HCT116 (cell line): ENCODE measurements at regions not wholly inside any gene's neighbourhood (a gene's known extent, or its start where the extent isn't known, plus 50 kb on each side); places are given as distances from the start of the nearest gene placed in this dataset.

ENCODE experiments used
- ATAC-seq: fragments of 200-7000 bp; cut with Tn5 transposase; 2 replicates; pipeline ENCODE4 v1.9.1; 2020; ENCODE audit warnings: mild to moderate bottlenecking, moderate library complexity
- BruUV-seq: library from RNA; stranded (reverse); fragments of 400-500 nt; replicated peaks from 2 replicates; lab custom pipeline; 2021; lab: Mats Ljungman, UMichigan
- CTCF ChIA-PET: fragments of 300-600 bp; sonication (Branson Sonifier 250); formaldehyde crosslinking; loops from one replicate; lab custom pipeline; 2021; ENCODE audit warnings: antibody characterized with exemption; lab: Charles Lee
- POLR2A ChIA-PET: fragments of 300-600, 350-600 bp; sonication (Branson Sonifier 250); formaldehyde crosslinking; loops from one replicate; lab custom pipeline; 2021; ENCODE audit warnings: antibody characterized with exemption; lab: Charles Lee
- RAD21 ChIA-PET, 2 experiments: fragments of 300-600 bp; sonication (Branson Sonifier 250); formaldehyde crosslinking; loops; one replicate each; lab custom pipeline; 2023; ENCODE audit warnings: low total read pairs in 2 of 2; ENCODE audit not compliant: uncharacterized antibody in 2 of 2, unreplicated experiment in 2 of 2, low non-redundant PET in 1 of 2; lab: Charles Lee
- DNase-seq: peaks from one replicate; pipeline ENCODE4 v3.0.0-alpha.2; 2010; ENCODE audit warnings: low read depth, low spot score
- H2AFZ ChIP-seq: fragments of 200-600 bp; shearing (Covaris generic), sonication (generic); 2 replicates; pipeline ENCODE4 v1.6.1; 2017; ENCODE audit warnings: low read depth, mixed run types, mixed read lengths, antibody characterized with exemption, low read length; ENCODE audit not compliant: poor library complexity, severe bottlenecking
- H3K27ac ChIP-seq: 2 replicates; pipeline ENCODE4 v1.5.1; 2012; ENCODE audit warnings: low read depth, low read length
- H3K27me3 ChIP-seq: fragments of 200-600 bp; sonication (generic); 2 replicates; pipeline ENCODE4 v1.6.1; 2016; ENCODE audit warnings: mixed run types, low read length, mixed read lengths; ENCODE audit not compliant: insufficient read depth
- H3K36me3 ChIP-seq, 2 experiments: fragments of 200-500 bp in 1 of 2; fragments of 200-600 bp in 1 of 2; sonication (Bioruptor generic) in 1 of 2; sonication (generic) in 1 of 2; 2 replicates each; pipeline versions ENCODE4 v1.5.1 to v1.6.1; 2014 to 2016; ENCODE audit warnings: low read length in 2 of 2, inconsistent platforms in 1 of 2, mixed read lengths in 1 of 2, mixed run types in 1 of 2; ENCODE audit not compliant: insufficient read depth in 2 of 2, control insufficient read depth in 1 of 2
- H3K4me1 ChIP-seq, 2 experiments: fragments of 200-600 bp in 1 of 2; sonication (generic) in 1 of 2; 2 replicates each; pipeline versions ENCODE4 v1.5.1 to v1.6.1; 2012 to 2017; ENCODE audit warnings: low read length in 2 of 2, inconsistent platforms in 1 of 2, mild to moderate bottlenecking in 1 of 2, mixed read lengths in 1 of 2, mixed run types in 1 of 2, moderate library complexity in 1 of 2; ENCODE audit not compliant: insufficient read depth in 2 of 2, control insufficient read depth in 1 of 2
- H3K4me2 ChIP-seq: fragments of 200-600 bp; sonication (generic); 2 replicates; pipeline ENCODE4 v1.6.1; 2017; ENCODE audit warnings: mixed run types, low read length, mixed read lengths
- H3K4me3 ChIP-seq, 2 experiments: fragments of 200-600 bp in 1 of 2; sonication (generic) in 1 of 2; replicated peaks in 1 of 2; 2 replicates each; pipeline ENCODE4 v1.5.1; 2011 to 2016; ENCODE audit warnings: low read length in 2 of 2, control low read depth in 1 of 2, low read depth in 1 of 2, mild to moderate bottlenecking in 1 of 2, mixed read lengths in 1 of 2, mixed run types in 1 of 2
- H3K79me2 ChIP-seq: fragments of 200-600 bp; sonication (generic); 2 replicates; pipeline ENCODE4 v1.6.1; 2017; ENCODE audit warnings: mild to moderate bottlenecking, mixed run types, low read length, moderate library complexity, mixed read lengths; ENCODE audit not compliant: insufficient read depth
- H3K9ac ChIP-seq: fragments of 200-600 bp; sonication (generic); 2 replicates; pipeline ENCODE4 v1.6.1; 2016; ENCODE audit warnings: low read length, mixed read lengths
- H3K9me2 ChIP-seq: fragments of 200-600 bp; sonication (generic), shearing (Covaris generic); 2 replicates; pipeline ENCODE4 v1.6.1; 2017; ENCODE audit warnings: mixed run types, mild to moderate bottlenecking, moderate library complexity; ENCODE audit not compliant: insufficient read depth
- H3K9me3 ChIP-seq, 2 experiments: fragments of 200-500 bp in 1 of 2; fragments of 200-600 bp in 1 of 2; sonication (Bioruptor generic) in 1 of 2; sonication (generic) in 1 of 2; 2 replicates each; pipeline ENCODE4 v1.6.1; 2014 to 2017; ENCODE audit warnings: low read length in 2 of 2, mixed read lengths in 2 of 2, inconsistent platforms in 1 of 2, low read depth in 1 of 2, mild to moderate bottlenecking in 1 of 2, mixed run types in 1 of 2, moderate library complexity in 1 of 2; ENCODE audit not compliant: control insufficient read depth in 1 of 2, insufficient read depth in 1 of 2
- H4K20me1 ChIP-seq: fragments of 200-600 bp; sonication (generic), shearing (Covaris generic); 2 replicates; pipeline ENCODE4 v1.6.1; 2017; ENCODE audit warnings: mixed run types, mild to moderate bottlenecking, moderate library complexity; ENCODE audit not compliant: insufficient read depth
- ATF3 ChIP-seq: IDR thresholded peaks from 2 replicates; pipeline ENCODE4 v1.6.1; 2012
- CBX3 ChIP-seq: IDR thresholded peaks from 2 replicates; pipeline ENCODE4 v1.6.1; 2012; ENCODE audit warnings: low read depth
- CEBPB ChIP-seq: IDR thresholded peaks from 2 replicates; pipeline ENCODE4 v1.6.1; 2012; ENCODE audit warnings: low read depth
- CTCF ChIP-seq, 3 experiments: fragments of 200-600 bp in 1 of 3; sonication (generic) in 1 of 3; IDR thresholded peaks in 2 of 3; conservative IDR thresholded peaks in 1 of 3; 2 replicates each; pipeline ENCODE4 v1.5.1; 2012 to 2017; ENCODE audit warnings: low read depth in 2 of 3, low read length in 2 of 3, antibody characterized with exemption in 1 of 3, borderline replicate concordance in 1 of 3, control low read depth in 1 of 3, mild to moderate bottlenecking in 1 of 3, mixed read lengths in 1 of 3, mixed run types in 1 of 3, moderate library complexity in 1 of 3; ENCODE audit not compliant: insufficient read depth in 1 of 3
- EGR1 ChIP-seq: IDR thresholded peaks from 2 replicates; pipeline ENCODE4 v1.6.1; 2012; ENCODE audit warnings: low read depth
- ELF1 ChIP-seq: IDR thresholded peaks from 2 replicates; pipeline ENCODE4 v1.6.1; 2012; ENCODE audit warnings: low read depth, borderline replicate concordance
- EZH2 ChIP-seq: fragments of 200-600 bp; sonication (generic); IDR thresholded peaks from 2 replicates; pipeline ENCODE4 v1.6.1; 2017; ENCODE audit warnings: antibody characterized with exemption, mixed run types
- FOSL1 ChIP-seq: IDR thresholded peaks from 2 replicates; pipeline ENCODE4 v1.6.1; 2012; ENCODE audit warnings: low read depth
- JUND ChIP-seq: IDR thresholded peaks from 2 replicates; pipeline ENCODE4 v1.6.1; 2012
- MAX ChIP-seq: IDR thresholded peaks from 2 replicates; pipeline ENCODE4 v1.6.1; 2012
- POLR2A ChIP-seq: IDR thresholded peaks from 2 replicates; pipeline ENCODE4 v1.7.0; 2011; ENCODE audit warnings: borderline replicate concordance; ENCODE audit not compliant: insufficient read depth, insufficient read length; ENCODE audit errors: extremely low read depth
- REST ChIP-seq: IDR thresholded peaks from 2 replicates; pipeline ENCODE4 v1.6.1; 2012; ENCODE audit warnings: low read depth
- SRF ChIP-seq: IDR thresholded peaks from 2 replicates; pipeline ENCODE4 v1.6.1; 2012; ENCODE audit warnings: low read depth
- YY1 ChIP-seq: IDR thresholded peaks from 2 replicates; pipeline ENCODE4 v1.6.1; 2011; ENCODE audit warnings: low read length, low read depth, moderate library complexity, mild to moderate bottlenecking; ENCODE audit not compliant: insufficient replicate concordance; ENCODE audit errors: extremely low read depth
- ZNF274 ChIP-seq: fragments of 200-500 bp; sonication (Bioruptor generic); IDR thresholded peaks from 2 replicates; pipeline ENCODE4 v1.6.1; 2014; ENCODE audit warnings: mild to moderate bottlenecking, low read depth, low read length, inconsistent platforms
- intact Hi-C: fragments of 100-400 bp; cut with micrococcal nuclease; formaldehyde crosslinking; loops from 2 replicates; pipeline ENCODE4 v1.10.0; 2022

GRCh38 chr17:28247671-28248555 lies 71.1 kb upstream of the TMEM97 start:
- H3K4me2 ChIP-seq = no peak overlapping the region
- POLR2A ChIA-PET = no interaction called here
- intact Hi-C loops = no loop called here

More at GRCh38 chr17:28247671-28248555, 71.1 kb upstream of the TMEM97 start:
- H3K79me2 ChIP-seq = no peaks in the 10 kb centered on the region
- DNase-seq = no peak
- TF ChIP-seq JUND (no peak), POLR2A (no peak), ZNF274 (no peak), CEBPB (no peak), ELF1 (no peak), MAX (no peak), YY1 (no peak), EZH2 (no peak), CTCF (IDR thresholded peaks at IDR 0.05 in 2 of 3, conservative IDR thresholded peaks at IDR 0.05 in 1 of 3; ENCODE audit: borderline replicate concordance in 1 of 3, insufficient read depth in 1 of 3, low read depth in 2 of 3, low read length in 2 of 3) (no peak), SRF (no peak), FOSL1 (no peak), EGR1 (no peak), CBX3 (no peak), REST (no peak), ATF3 (no peak)
- TF ChIP-seq, all 23 proteins: peak for 0
- H3K36me3 ChIP-seq = no peaks in the 10 kb centered on the region
- ATAC-seq = no peak
- peaks cover 8 to 19% of the 10 kb centered on the region in 2 experiments for H3K4me1 ChIP-seq
- H4K20me1 ChIP-seq = no peaks in the 10 kb centered on the region
- H3K9me2 ChIP-seq = no peaks in the 10 kb centered on the region
- H3K27ac ChIP-seq = no peak overlapping the region
- H3K9ac ChIP-seq = no peak overlapping the region
- no peak overlapping the region for H2AFZ ChIP-seq
- H3K27me3 ChIP-seq = no peaks in the 10 kb centered on the region
- no peak overlapping the region for H3K4me3 ChIP-seq
- ChIA-PET CTCF (interaction anchor here (1.7 kb wide), 1 partner anchor 14 kb away, joined by 6 read pairs; no protein-coding TSS in a partner anchor), RAD21 (no interaction called here)
- no peaks in the 10 kb centered on the region for H3K9me3 ChIP-seq
- BruUV-seq = no TSS peak
